ENCODE measurements at regions not wholly inside any gene's neighbourhood (a gene's known extent, or its start where the extent isn't known, plus 50 kb on each side); places are given as distances from the start of the nearest gene placed in this dataset.
A peak's percentile ranks its signal among the peaks of the same experiment; 100 is the strongest.

DNA sequence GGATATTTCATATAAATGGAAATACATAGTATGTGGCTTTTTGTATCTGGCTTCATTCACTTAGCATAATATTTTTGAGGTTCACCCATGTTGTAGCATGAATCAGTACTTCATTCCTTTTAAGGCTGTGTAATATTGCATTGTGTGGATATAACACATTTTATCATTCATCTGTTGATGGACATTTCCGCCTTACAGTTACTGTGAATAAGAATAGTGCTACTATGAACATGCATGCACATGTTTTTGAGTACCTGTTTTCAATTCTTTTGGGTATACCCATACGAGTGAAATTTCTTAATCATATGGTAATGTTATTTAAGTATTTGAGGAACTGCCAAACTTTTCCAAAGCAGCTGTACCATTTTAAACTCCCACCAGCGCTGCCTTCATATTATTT, 539.6 kb upstream of the DIPK2B start:
- peaks cover 12% of the 10 kb centered on the region for H3K4me1 Mint-ChIP-seq (ENCODE audit: low read depth)
- intact Hi-C loops (cut with micrococcal nuclease) = no loop called here
- H3K4me3 Mint-ChIP-seq = no peak overlapping the region
- DNase-seq (ENCODE audit: low spot score) = no peak
- no peaks in the 10 kb centered on the region for H3K27me3 Mint-ChIP-seq (ENCODE audit: insufficient read depth)
- H3K27ac Mint-ChIP-seq = no peak overlapping the region
- no peaks in the 10 kb centered on the region for H3K9me3 Mint-ChIP-seq
- peaks cover 13% of the 10 kb centered on the region for H3K36me3 Mint-ChIP-seq (ENCODE audit: low read depth)

DNA sequence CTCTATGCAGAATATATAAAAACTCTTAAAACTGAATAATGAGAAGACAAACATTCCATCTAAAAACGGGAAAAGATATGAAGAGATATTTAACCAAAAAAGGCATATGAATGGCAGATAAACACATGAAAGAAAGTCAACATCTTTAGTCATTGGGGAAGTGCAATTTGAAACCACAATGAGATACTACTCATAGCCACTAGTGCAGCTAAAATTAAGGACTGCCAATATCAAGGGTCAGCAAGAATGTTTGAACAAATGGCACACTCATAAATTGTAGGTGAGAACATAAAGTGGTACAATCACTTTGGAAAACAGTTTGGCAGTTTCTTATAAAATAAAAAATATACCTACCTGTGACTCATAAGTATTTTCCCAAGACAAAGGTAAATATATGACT, 534.9 kb upstream of the DIPK2B start:
- intact Hi-C loops (cut with micrococcal nuclease) = no loop called here
- H3K4me3 Mint-ChIP-seq = no peak overlapping the region
- H3K27ac Mint-ChIP-seq = no peak overlapping the region
- peaks cover 7% of the 10 kb centered on the region for H3K4me1 Mint-ChIP-seq (ENCODE audit: low read depth)
- H3K9me3 Mint-ChIP-seq = peaks cover 8% of the 10 kb centered on the region
- peaks cover 3% of the 10 kb centered on the region for H3K36me3 Mint-ChIP-seq (ENCODE audit: low read depth)
- H3K27me3 Mint-ChIP-seq (ENCODE audit: insufficient read depth) = no peaks in the 10 kb centered on the region
- no peak for DNase-seq (ENCODE audit: low spot score)

DNA sequence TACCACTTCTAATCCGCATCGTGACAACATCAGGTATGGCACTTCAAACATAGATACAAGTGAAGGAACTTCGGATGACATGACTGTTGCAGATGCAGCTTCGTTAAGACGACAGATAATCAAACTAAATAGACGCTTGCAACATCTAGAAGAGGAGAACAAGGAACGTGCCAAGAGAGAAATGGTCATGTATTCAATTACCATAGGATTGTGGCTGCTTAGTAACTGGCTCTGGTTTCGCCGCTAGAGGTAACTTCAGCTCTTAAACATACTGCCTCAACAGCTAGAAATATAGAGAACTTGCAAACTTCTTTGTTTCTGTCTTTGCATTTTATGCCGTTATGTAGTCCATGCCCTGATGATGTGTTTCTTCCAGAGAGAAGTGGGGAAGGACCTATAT, 530.8 kb upstream of the DIPK2B start:
- Mint-ChIP-seq H3K9me3 (peaks cover 8% of the 10 kb centered on the region), H3K4me3 (no peak overlapping the region), H3K27ac (no peak overlapping the region), H3K36me3 (ENCODE audit: low read depth) (peaks cover 3% of the 10 kb centered on the region), H3K27me3 (ENCODE audit: insufficient read depth) (peaks cover 3% of the 10 kb centered on the region), H3K4me1 (ENCODE audit: low read depth) (peaks cover 7% of the 10 kb centered on the region)
- DNase-seq (ENCODE audit: low spot score) = no peak
- intact Hi-C loops (cut with micrococcal nuclease) = no loop called here

DNA sequence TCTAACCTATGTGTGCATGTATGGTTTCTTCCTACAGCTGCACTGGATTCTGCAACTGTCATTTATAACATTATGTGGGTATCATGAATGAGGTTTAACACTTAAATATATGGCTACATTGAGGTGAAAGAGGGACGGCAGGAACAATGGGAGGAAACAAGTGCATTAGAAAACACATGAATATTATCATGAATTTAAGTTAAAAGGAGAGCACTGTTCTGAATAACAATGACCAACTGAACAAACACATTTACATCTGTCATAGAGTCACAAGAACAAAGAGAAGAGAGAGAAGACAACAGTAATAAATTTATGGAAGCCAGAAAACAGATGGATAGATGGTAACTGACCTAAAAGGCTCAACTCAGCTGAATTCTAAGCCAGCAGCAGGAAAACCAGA, 527.1 kb upstream of the DIPK2B start:
- Mint-ChIP-seq H3K36me3 (ENCODE audit: low read depth) (no peaks in the 10 kb centered on the region), H3K4me1 (ENCODE audit: low read depth) (no peaks in the 10 kb centered on the region), H3K4me3 (no peak overlapping the region), H3K27me3 (ENCODE audit: insufficient read depth) (peaks cover 9% of the 10 kb centered on the region), H3K9me3 (no peaks in the 10 kb centered on the region), H3K27ac (no peak overlapping the region)
- no peak for DNase-seq (ENCODE audit: low spot score)
- intact Hi-C loops (cut with micrococcal nuclease) = no loop called here

DNA sequence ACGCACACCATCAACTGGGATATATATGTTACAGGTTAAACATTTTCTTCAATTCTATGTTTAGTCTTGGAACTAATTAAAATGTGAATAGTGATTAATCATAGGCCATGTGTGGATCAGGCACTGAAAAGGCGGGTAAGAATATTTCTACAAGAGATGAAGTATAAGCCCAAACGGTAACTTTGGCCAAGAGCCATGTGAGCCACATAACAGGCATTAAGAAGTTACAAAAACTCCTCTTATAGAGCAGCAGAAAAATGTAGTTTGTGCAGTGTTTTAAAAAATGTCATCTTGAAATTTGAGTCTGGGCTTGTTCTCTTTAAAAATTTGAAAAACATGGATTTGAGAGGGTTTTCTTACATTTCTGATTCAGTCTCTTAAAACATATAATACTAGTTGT, 521.8 kb upstream of the DIPK2B start:
- Mint-ChIP-seq H3K4me1 (ENCODE audit: low read depth) (peaks cover 20% of the 10 kb centered on the region), H3K27me3 (ENCODE audit: insufficient read depth) (peaks cover 6% of the 10 kb centered on the region), H3K4me3 (no peak overlapping the region), H3K27ac (no peak overlapping the region), H3K36me3 (ENCODE audit: low read depth) (peaks cover 3% of the 10 kb centered on the region), H3K9me3 (peaks cover 5% of the 10 kb centered on the region)
- intact Hi-C loops (cut with micrococcal nuclease) = no loop called here
- DNase-seq (ENCODE audit: low spot score) = no peak

- Mint-ChIP-seq H3K4me1 (ENCODE audit: low read depth) (peaks cover 37% of the 10 kb centered on the region), H3K4me3 (peak overlapping the region; percentile 1), H3K27ac (peak overlapping the region; percentile 67), H3K36me3 (ENCODE audit: low read depth) (peaks cover 3% of the 10 kb centered on the region), H3K27me3 (ENCODE audit: insufficient read depth) (peaks cover 2% of the 10 kb centered on the region), H3K9me3 (peaks cover 5% of the 10 kb centered on the region)
- intact Hi-C loops (cut with micrococcal nuclease) = loop anchor here (1.0 kb wide), 2 partner anchors 10 to 38 kb away; no protein-coding TSS in a partner anchor
- no peak for DNase-seq (ENCODE audit: low spot score)
Measured at GRCh38 chrX:45719751-45720501, 519.2 kb upstream of the DIPK2B start.

DNA sequence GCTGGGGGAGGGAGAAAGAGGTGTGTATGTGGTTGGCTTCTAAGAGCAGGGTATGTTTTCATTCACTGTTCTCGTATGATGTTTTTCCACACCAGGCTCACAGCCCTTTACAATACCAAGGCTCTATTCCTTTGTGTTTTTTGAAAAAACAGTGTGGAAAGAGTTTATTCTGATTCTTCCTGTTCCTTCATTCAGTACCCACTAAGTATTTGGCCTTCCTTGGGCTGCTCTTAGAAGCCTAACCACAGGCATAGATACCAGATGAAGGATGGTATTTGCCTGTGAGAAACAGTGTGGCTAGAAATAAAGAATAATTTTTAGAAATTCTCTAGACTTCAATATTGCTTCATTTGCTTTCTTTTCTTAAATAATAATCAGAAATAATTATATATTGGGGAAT, 518.0 kb upstream of the DIPK2B start:
- peaks cover 46% of the 10 kb centered on the region for H3K4me1 Mint-ChIP-seq (ENCODE audit: low read depth)
- H3K36me3 Mint-ChIP-seq (ENCODE audit: low read depth) = peaks cover 3% of the 10 kb centered on the region
- H3K27ac Mint-ChIP-seq = no peak overlapping the region
- H3K9me3 Mint-ChIP-seq = peaks cover 5% of the 10 kb centered on the region
- intact Hi-C loops (cut with micrococcal nuclease) = no loop called here
- peaks cover 2% of the 10 kb centered on the region for H3K27me3 Mint-ChIP-seq (ENCODE audit: insufficient read depth)
- no peak overlapping the region for H3K4me3 Mint-ChIP-seq
- no peak for DNase-seq (ENCODE audit: low spot score)

DNA sequence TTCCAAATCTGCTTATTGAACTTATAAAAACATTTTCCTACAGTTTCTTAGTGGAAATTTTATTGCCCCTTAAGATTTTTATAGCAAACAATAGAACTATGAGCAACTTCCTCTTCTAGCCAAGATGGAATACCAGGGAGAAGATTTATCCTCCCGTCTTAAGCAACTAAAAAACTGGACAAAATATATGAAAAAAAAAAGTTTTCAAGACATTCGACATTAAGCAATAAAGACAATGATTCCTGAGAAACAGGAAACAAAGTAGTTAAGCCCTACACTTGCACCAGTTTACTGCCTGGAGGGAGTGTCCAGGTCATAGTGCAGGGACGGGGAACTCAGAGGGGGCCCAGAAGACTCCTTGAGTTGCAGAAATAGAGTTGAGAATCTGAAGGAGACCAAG, 516.1 kb upstream of the DIPK2B start:
- Mint-ChIP-seq H3K4me3 (no peak overlapping the region), H3K36me3 (ENCODE audit: low read depth) (peaks cover 3% of the 10 kb centered on the region), H3K9me3 (peaks cover 5% of the 10 kb centered on the region), H3K4me1 (ENCODE audit: low read depth) (peaks cover 58% of the 10 kb centered on the region), H3K27me3 (ENCODE audit: insufficient read depth) (no peaks in the 10 kb centered on the region), H3K27ac (no peak overlapping the region)
- no peak for DNase-seq (ENCODE audit: low spot score)
- intact Hi-C loops (cut with micrococcal nuclease) = no loop called here

DNA sequence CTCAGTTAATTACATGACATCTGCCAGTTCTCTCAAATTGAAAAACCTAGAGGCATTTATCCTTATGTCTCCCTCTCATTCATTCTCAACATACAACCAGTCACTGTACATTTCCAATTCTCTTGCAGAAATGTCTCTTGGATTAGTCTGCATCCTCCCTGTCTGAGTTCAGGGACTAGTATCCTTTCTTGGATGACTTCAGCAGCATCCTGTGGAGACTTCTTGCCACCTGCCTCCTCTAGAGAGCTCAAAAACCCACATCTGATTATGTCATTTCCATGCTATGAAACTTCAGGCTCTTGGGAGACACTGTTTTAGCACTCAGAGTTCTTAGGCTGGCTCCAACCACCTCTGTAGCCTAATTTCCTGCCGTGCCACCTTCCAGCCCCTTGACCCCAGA, 515.1 kb upstream of the DIPK2B start:
- peaks cover 4% of the 10 kb centered on the region for H3K36me3 Mint-ChIP-seq (ENCODE audit: low read depth)
- H3K9me3 Mint-ChIP-seq = peaks cover 5% of the 10 kb centered on the region
- peak overlapping the region; percentile 74 for H3K27ac Mint-ChIP-seq
- intact Hi-C loops (cut with micrococcal nuclease) = loop anchor here (1.0 kb wide), 2 partner anchors 91 to 93 kb away; no protein-coding TSS in a partner anchor
- no peak for DNase-seq (ENCODE audit: low spot score)
- peaks cover 67% of the 10 kb centered on the region for H3K4me1 Mint-ChIP-seq (ENCODE audit: low read depth)
- no peaks in the 10 kb centered on the region for H3K27me3 Mint-ChIP-seq (ENCODE audit: insufficient read depth)
- H3K4me3 Mint-ChIP-seq = peak overlapping the region; percentile 8

DNA sequence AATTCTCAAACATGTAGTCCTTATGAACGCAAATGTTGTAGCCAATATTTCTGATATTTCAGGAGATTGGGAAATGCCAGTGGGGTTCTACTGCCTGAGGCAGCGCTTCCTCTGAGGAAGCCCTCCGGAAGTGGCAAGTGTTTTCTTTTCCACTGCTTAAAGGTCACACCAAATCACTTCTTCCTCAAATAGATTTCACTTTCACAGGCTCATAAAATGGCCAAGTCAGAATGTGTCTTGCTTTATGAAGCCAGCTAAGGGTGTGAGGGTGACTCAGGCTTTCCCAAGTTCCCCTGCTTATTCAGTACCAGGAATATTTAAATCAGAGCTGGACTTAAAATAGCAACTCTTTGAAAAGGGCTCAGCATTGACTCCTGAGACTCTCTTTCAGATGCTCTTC, 514.2 kb upstream of the DIPK2B start:
- Mint-ChIP-seq H3K27me3 (ENCODE audit: insufficient read depth) (no peaks in the 10 kb centered on the region), H3K4me1 (ENCODE audit: low read depth) (peaks cover 64% of the 10 kb centered on the region), H3K27ac (no peak overlapping the region), H3K9me3 (peaks cover 1% of the 10 kb centered on the region), H3K36me3 (ENCODE audit: low read depth) (peaks cover 2% of the 10 kb centered on the region), H3K4me3 (no peak overlapping the region)
- no peak for DNase-seq (ENCODE audit: low spot score)
- intact Hi-C loops (cut with micrococcal nuclease) = loop anchor here (1.0 kb wide), 2 partner anchors 91 to 93 kb away; no protein-coding TSS in a partner anchor

- H3K36me3 Mint-ChIP-seq (ENCODE audit: low read depth) = peaks cover 1% of the 10 kb centered on the region
- no peaks in the 10 kb centered on the region for H3K27me3 Mint-ChIP-seq (ENCODE audit: insufficient read depth)
- intact Hi-C loops (cut with micrococcal nuclease) = no loop called here
- peaks cover 59% of the 10 kb centered on the region for H3K4me1 Mint-ChIP-seq (ENCODE audit: low read depth)
- H3K27ac Mint-ChIP-seq = no peak overlapping the region
- DNase-seq (ENCODE audit: low spot score) = no peak
- H3K4me3 Mint-ChIP-seq = no peak overlapping the region
- peaks cover 5% of the 10 kb centered on the region for H3K9me3 Mint-ChIP-seq
Measured at GRCh38 chrX:45712067-45712466, 511.4 kb upstream of the DIPK2B start.

- Mint-ChIP-seq H3K27me3 (ENCODE audit: insufficient read depth) (no peaks in the 10 kb centered on the region), H3K27ac (peak overlapping the region; percentile 90), H3K4me3 (no peak overlapping the region), H3K36me3 (ENCODE audit: low read depth) (peaks cover 1% of the 10 kb centered on the region), H3K9me3 (peaks cover 5% of the 10 kb centered on the region), H3K4me1 (ENCODE audit: low read depth) (peaks cover 55% of the 10 kb centered on the region)
- DNase-seq (ENCODE audit: low spot score) = no peak
- intact Hi-C loops (cut with micrococcal nuclease) = loop anchor here (2.0 kb wide), 2 partner anchors 142 to 610 kb away; no protein-coding TSS in a partner anchor
Measured at GRCh38 chrX:45711231-45711630, 510.6 kb upstream of the DIPK2B start.

DNA sequence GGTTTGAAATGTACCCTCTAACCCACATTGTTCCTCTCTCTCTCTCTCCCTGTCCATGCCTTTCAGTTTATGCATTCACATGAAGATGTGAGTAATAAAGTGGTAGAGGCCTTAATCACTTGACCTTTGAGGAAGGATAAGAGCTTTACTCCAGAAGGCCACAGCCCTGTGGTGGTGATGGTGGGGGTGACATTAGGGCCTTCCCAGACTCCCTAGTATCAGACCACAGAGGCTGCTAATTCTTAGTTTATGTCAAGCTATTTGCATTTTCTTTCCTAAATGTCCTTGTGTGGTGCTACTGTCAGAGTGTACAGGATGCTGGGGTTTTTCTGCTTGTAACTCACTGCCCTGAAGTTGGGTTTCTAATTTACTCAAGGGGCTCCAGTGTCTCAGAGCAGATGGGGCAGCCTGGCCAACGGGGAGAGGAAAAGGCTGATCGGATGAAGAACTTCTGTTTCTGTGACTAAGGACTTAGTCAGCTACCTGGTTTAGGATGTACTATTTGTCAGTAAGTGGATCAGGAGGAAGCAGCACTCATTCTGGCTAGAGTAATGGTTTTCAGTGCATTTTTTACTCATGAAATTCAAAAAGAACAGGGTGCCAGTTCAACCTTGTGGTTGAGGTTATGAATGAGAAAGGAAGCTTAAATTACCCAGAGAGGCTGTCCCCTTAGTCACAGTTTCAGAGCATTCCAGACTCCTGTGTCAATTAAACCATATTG, 509.6 kb upstream of the DIPK2B start:
- Mint-ChIP-seq H3K36me3 (ENCODE audit: low read depth) (peaks cover 1% of the 10 kb centered on the region), H3K27me3 (ENCODE audit: insufficient read depth) (no peaks in the 10 kb centered on the region), H3K4me1 (ENCODE audit: low read depth) (peaks cover 45% of the 10 kb centered on the region), H3K4me3 (peak overlapping the region; percentile 11), H3K27ac (peak overlapping the region; percentile 90), H3K9me3 (peaks cover 5% of the 10 kb centered on the region)
- intact Hi-C loops (cut with micrococcal nuclease) = loop anchor here (1.0 to 2.0 kb wide), 8 partner anchors 10 to 611 kb away; no protein-coding TSS in a partner anchor
- peak; percentile 16 for DNase-seq (ENCODE audit: low spot score)

All from activated T-helper 1 cell treated with anti-CD3 and anti-CD28 coated beads, Interleukin-12 subunit alpha, Interleukin-12 subunit beta, Interleukin-2, Interleukin-4 antibody, amounts not matched to agents 30 ng/mL and 10 ng/mL and 1 ng/mL, durations not matched to agents 14 hours and 24 hours and 36 hours (primary cell).